Activated naive CD4-positive, alpha-beta T cell treated with anti-CD3 and anti-CD28 coated beads for 36 hours (primary cell): ENCODE measurements at regions not wholly inside any gene's neighbourhood (a gene's known extent, or its start where the extent isn't known, plus 50 kb on each side); places are given as distances from the start of the nearest gene placed in this dataset.
"Not testable (repeated sequence)": the region's sequence is repeated elsewhere in the genome, so short reads cannot be mapped to it uniquely, and the experiment has no call there.

Experiments
- CTCF ChIA-PET: fragments of 350-600 bp; sonication (Branson Sonifier 250); formaldehyde crosslinking; loops from one replicate; lab custom pipeline; 2021; ENCODE audit warnings: antibody characterized with exemption; lab: Charles Lee
- DNase-seq: peaks from one replicate; pipeline ENCODE4 v3.0.0-alpha.2; 2020
- H3K27ac Mint-ChIP-seq: one replicate; pipeline ENCODE4 v1.8.0; 2021; ENCODE audit warnings: mild to moderate bottlenecking, mixed read lengths
- H3K27me3 Mint-ChIP-seq: one replicate; pipeline ENCODE4 v1.8.0; 2021; ENCODE audit warnings: low read depth, mixed read lengths
- H3K36me3 Mint-ChIP-seq: one replicate; pipeline ENCODE4 v1.8.0; 2021; ENCODE audit warnings: low read depth, mixed read lengths
- H3K4me1 Mint-ChIP-seq: one replicate; pipeline ENCODE4 v1.8.0; 2021; ENCODE audit warnings: low read depth, mixed read lengths
- H3K4me3 Mint-ChIP-seq: one replicate; pipeline ENCODE4 v1.8.0; 2021; ENCODE audit warnings: mild to moderate bottlenecking, moderate library complexity, mixed read lengths
- H3K9me3 Mint-ChIP-seq: one replicate; pipeline ENCODE4 v1.8.0; 2021; ENCODE audit warnings: mixed read lengths
- intact Hi-C: fragments of 100-400 bp; cut with micrococcal nuclease; formaldehyde crosslinking; loops from one replicate; pipeline ENCODE4 v1.15.1; 2023

GRCh38 chr13:59437544-59438301 is 726.0 kb downstream of the DIAPH3 start:
- intact Hi-C loops = no loop called here
- no peak overlapping the region for H3K27ac Mint-ChIP-seq
- no peaks in the 10 kb centered on the region for H3K4me1 Mint-ChIP-seq
- H3K4me3 Mint-ChIP-seq = no peak overlapping the region
- peaks cover 25% of the 10 kb centered on the region for H3K27me3 Mint-ChIP-seq
- no peak for DNase-seq
- CTCF ChIA-PET = interaction anchor here (1.5 kb wide), 1 partner anchor 46 kb away, joined by 3 read pairs; no protein-coding TSS in a partner anchor
- H3K9me3 Mint-ChIP-seq = peaks cover 22% of the 10 kb centered on the region
- no peaks in the 10 kb centered on the region for H3K36me3 Mint-ChIP-seq

GRCh38 chr13:59439776-59440428 is 723.8 kb downstream of the DIAPH3 start:
- H3K4me1 Mint-ChIP-seq = no peaks in the 10 kb centered on the region
- peaks cover 28% of the 10 kb centered on the region for H3K27me3 Mint-ChIP-seq
- H3K9me3 Mint-ChIP-seq = peaks cover 4% of the 10 kb centered on the region
- H3K36me3 Mint-ChIP-seq = no peaks in the 10 kb centered on the region
- intact Hi-C loops = no loop called here
- H3K4me3 Mint-ChIP-seq = no peak overlapping the region
- no peak for DNase-seq
- CTCF ChIA-PET = interaction anchor here (0.7 to 1.3 kb wide), 3 partner anchors 13 to 887 kb away, joined by 3 read pairs; no protein-coding TSS in a partner anchor
- H3K27ac Mint-ChIP-seq = no peak overlapping the region

GRCh38 chr13:59441068-59441467 is 722.7 kb downstream of the DIAPH3 start:
- CTCF ChIA-PET = interaction anchor here (0.6 to 0.7 kb wide), 2 partner anchors 138 to 236 kb away, joined by 3 read pairs; no protein-coding TSS in a partner anchor
- DNase-seq = peak; percentile 6
- peaks cover 27% of the 10 kb centered on the region for H3K27me3 Mint-ChIP-seq

GRCh38 chr13:59441596-59442280 is 722.0 kb downstream of the DIAPH3 start:
- CTCF ChIA-PET = interaction anchor here (0.6 to 0.7 kb wide), 2 partner anchors 137 to 236 kb away, joined by 3 read pairs; no protein-coding TSS in a partner anchor
- Mint-ChIP-seq H3K27me3 (peaks cover 23% of the 10 kb centered on the region), H3K4me3 (no peak overlapping the region), H3K36me3 (no peaks in the 10 kb centered on the region), H3K9me3 (no peaks in the 10 kb centered on the region), H3K27ac (no peak overlapping the region), H3K4me1 (no peaks in the 10 kb centered on the region)
- no peak for DNase-seq
- intact Hi-C loops = no loop called here

More at GRCh38 chr13:59441068-59441467, 722.7 kb downstream of the DIAPH3 start:
- H3K27ac Mint-ChIP-seq, H3K9me3 Mint-ChIP-seq, H3K4me1 Mint-ChIP-seq, H3K36me3 Mint-ChIP-seq, intact Hi-C loops: not testable (repeated sequence)
- H3K4me3 Mint-ChIP-seq = peak overlapping the region; percentile 36

- DNase-seq = no peak
- no peak overlapping the region for H3K4me3 Mint-ChIP-seq
- CTCF ChIA-PET = no interaction called here
- H3K27ac Mint-ChIP-seq = no peak overlapping the region
- intact Hi-C loops = no loop called here
- no peaks in the 10 kb centered on the region for H3K4me1 Mint-ChIP-seq
- H3K27me3 Mint-ChIP-seq = peaks cover 23% of the 10 kb centered on the region
- H3K36me3 Mint-ChIP-seq = no peaks in the 10 kb centered on the region
- H3K9me3 Mint-ChIP-seq = no peaks in the 10 kb centered on the region
Measured at GRCh38 chr13:59442461-59442860, 721.3 kb downstream of the DIAPH3 start.

- DNase-seq = no peak
- H3K27ac Mint-ChIP-seq = no peak overlapping the region
- H3K36me3 Mint-ChIP-seq = no peaks in the 10 kb centered on the region
- intact Hi-C loops = no loop called here
- H3K27me3 Mint-ChIP-seq = peaks cover 23% of the 10 kb centered on the region
- no peaks in the 10 kb centered on the region for H3K4me1 Mint-ChIP-seq
- no peak overlapping the region for H3K4me3 Mint-ChIP-seq
- CTCF ChIA-PET = interaction anchor here (0.6 to 0.7 kb wide), 2 partner anchors 55 to 300 kb away, joined by 4 read pairs; no protein-coding TSS in a partner anchor
- H3K9me3 Mint-ChIP-seq = no peaks in the 10 kb centered on the region
Measured at GRCh38 chr13:59442944-59443486, 720.7 kb downstream of the DIAPH3 start.

- CTCF ChIA-PET = no interaction called here
- Mint-ChIP-seq H3K4me3 (no peak overlapping the region), H3K9me3 (no peaks in the 10 kb centered on the region), H3K27ac (no peak overlapping the region), H3K4me1 (no peaks in the 10 kb centered on the region), H3K36me3 (no peaks in the 10 kb centered on the region), H3K27me3 (peaks cover 19% of the 10 kb centered on the region)
- intact Hi-C loops = no loop called here
- no peak for DNase-seq
Measured at GRCh38 chr13:59444210-59444857, 719.4 kb downstream of the DIAPH3 start.

- Mint-ChIP-seq H3K9me3 (no peaks in the 10 kb centered on the region), H3K27ac (no peak overlapping the region), H3K4me3 (no peak overlapping the region), H3K27me3 (peaks cover 13% of the 10 kb centered on the region), H3K36me3 (no peaks in the 10 kb centered on the region), H3K4me1 (no peaks in the 10 kb centered on the region)
- intact Hi-C loops = no loop called here
- DNase-seq = no peak
- CTCF ChIA-PET = interaction anchor here (1.2 kb wide), 1 partner anchor 45 kb away, joined by 4 read pairs; no protein-coding TSS in a partner anchor
Measured at GRCh38 chr13:59445812-59446211, 717.9 kb downstream of the DIAPH3 start.

GRCh38 chr13:59446391-59446790 is 717.3 kb downstream of the DIAPH3 start:
- Mint-ChIP-seq H3K4me3 (no peak overlapping the region), H3K4me1 (no peaks in the 10 kb centered on the region), H3K27me3 (peaks cover 7% of the 10 kb centered on the region), H3K27ac (no peak overlapping the region), H3K36me3 (no peaks in the 10 kb centered on the region), H3K9me3 (no peaks in the 10 kb centered on the region)
- intact Hi-C loops = no loop called here
- CTCF ChIA-PET = interaction anchor here (0.6 to 1.2 kb wide), 2 partner anchors 35 to 46 kb away, joined by 3 to 4 read pairs; no protein-coding TSS in a partner anchor
- no peak for DNase-seq

GRCh38 chr13:59447031-59447430 is 716.7 kb downstream of the DIAPH3 start:
- no peak overlapping the region for H3K27ac Mint-ChIP-seq
- DNase-seq = no peak
- peaks cover 6% of the 10 kb centered on the region for H3K27me3 Mint-ChIP-seq
- intact Hi-C loops = no loop called here
- H3K4me3 Mint-ChIP-seq = no peak overlapping the region
- no peaks in the 10 kb centered on the region for H3K9me3 Mint-ChIP-seq
- CTCF ChIA-PET = interaction anchor here (0.6 kb wide), 1 partner anchor 34 kb away, joined by 3 read pairs; no protein-coding TSS in a partner anchor
- H3K4me1 Mint-ChIP-seq = no peaks in the 10 kb centered on the region
- H3K36me3 Mint-ChIP-seq = no peaks in the 10 kb centered on the region

GRCh38 chr13:59447846-59448620 is 715.7 kb downstream of the DIAPH3 start:
- intact Hi-C loops = no loop called here
- peaks cover 5% of the 10 kb centered on the region for H3K27me3 Mint-ChIP-seq
- H3K4me3 Mint-ChIP-seq = no peak overlapping the region
- DNase-seq = no peak
- no peaks in the 10 kb centered on the region for H3K9me3 Mint-ChIP-seq
- no peaks in the 10 kb centered on the region for H3K36me3 Mint-ChIP-seq
- H3K4me1 Mint-ChIP-seq = no peaks in the 10 kb centered on the region
- CTCF ChIA-PET = no interaction called here
- H3K27ac Mint-ChIP-seq = no peak overlapping the region
